Endothelial cell of umbilical vein (primary cell): ENCODE measurements at regions not wholly inside any gene's neighbourhood (a gene's known extent, or its start where the extent isn't known, plus 50 kb on each side); places are given as distances from the start of the nearest gene placed in this dataset.
"Not testable (repeated sequence)": the region's sequence is repeated elsewhere in the genome, so short reads cannot be mapped to it uniquely, and the experiment has no call there.

ENCODE experiments used
- BruUV-seq: library from RNA; stranded (reverse); fragments of 400-500 nt; replicated peaks from 2 replicates; lab custom pipeline; 2021; lab: Mats Ljungman, UMichigan
- CTCF ChIA-PET: fragments of 300-600, 350-600 bp; sonication (Branson Sonifier 250); formaldehyde crosslinking; loops from one replicate; lab custom pipeline; 2021; ENCODE audit warnings: antibody characterized with exemption, inconsistent platforms; lab: Charles Lee
- POLR2A ChIA-PET: fragments of 300-600, 350-600 bp; sonication (Branson Sonifier 250); formaldehyde crosslinking; loops from one replicate; lab custom pipeline; 2021; ENCODE audit warnings: antibody characterized with exemption, inconsistent platforms; lab: Charles Lee
- DNase-seq: peaks from one replicate; pipeline ENCODE4 v3.0.0-alpha.2; 2011; ENCODE audit warnings: low read depth, low spot score
- FAIRE-seq: peaks from 2 replicates; lab custom pipeline; 2011; peaks lifted over from hg19 to GRCh38; lab: Jason Lieb, UNC
- H2AFZ ChIP-seq: 2 replicates; pipeline ENCODE4 v1.6.0; 2012; ENCODE audit warnings: low read depth, low read length, control low read depth, inconsistent platforms
- H3K27ac ChIP-seq: 2 replicates; pipeline ENCODE4 v1.5.1; 2011; ENCODE audit warnings: low read depth, mild to moderate bottlenecking, control low read depth, low read length, moderate library complexity; ENCODE audit not compliant: insufficient read depth
- H3K27me3 ChIP-seq, 2 experiments: 2 replicates each; pipeline versions ENCODE4 v1.6.0 to v1.6.1; 2011; ENCODE audit warnings: low read length in 2 of 2, mixed read lengths in 1 of 2; ENCODE audit not compliant: control insufficient read depth in 2 of 2, insufficient read depth in 2 of 2
- H3K36me3 ChIP-seq, 2 experiments: 2 replicates in 1 of 2; 3 replicates in 1 of 2; pipeline ENCODE4 v1.5.1; 2011; ENCODE audit warnings: low read length in 2 of 2, mild to moderate bottlenecking in 1 of 2, moderate library complexity in 1 of 2; ENCODE audit not compliant: control insufficient read depth in 2 of 2, insufficient read depth in 2 of 2; ENCODE audit errors: extremely low read depth in 1 of 2
- H3K4me1 ChIP-seq: 3 replicates; pipeline ENCODE4 v1.5.1; 2011; ENCODE audit warnings: mild to moderate bottlenecking, low read length; ENCODE audit not compliant: control insufficient read depth, insufficient read depth; ENCODE audit errors: extremely low read depth
- H3K4me2 ChIP-seq: 2 replicates; pipeline ENCODE4 v1.6.1; 2011; ENCODE audit warnings: low read length, control low read depth, mixed read lengths; ENCODE audit not compliant: insufficient read depth
- H3K4me3 ChIP-seq, 3 experiments: fragments of 200-600 bp in 1 of 3; sonication (generic), shearing (Covaris generic) in 1 of 3; replicated peaks in 1 of 3; 2 replicates each; pipeline ENCODE4 v1.5.1; 2011 to 2016; ENCODE audit warnings: control low read depth in 3 of 3, low read length in 3 of 3, mild to moderate bottlenecking in 2 of 3, inconsistent platforms in 1 of 3, low read depth in 1 of 3, moderate library complexity in 1 of 3; ENCODE audit not compliant: insufficient read depth in 1 of 3
- H3K79me2 ChIP-seq: 2 replicates; pipeline ENCODE4 v1.6.0; 2012; ENCODE audit warnings: low read length, inconsistent platforms; ENCODE audit not compliant: control insufficient read depth, insufficient read depth
- H3K9ac ChIP-seq: replicated peaks from 2 replicates; pipeline ENCODE3; 2011; ENCODE audit warnings: low read length, control low read depth; ENCODE audit not compliant: insufficient read depth; ENCODE audit errors: extremely low read depth
- H3K9me1 ChIP-seq: replicated peaks from 3 replicates; pipeline ENCODE4 v1.6.0; 2011; ENCODE audit warnings: mild to moderate bottlenecking, low read length; ENCODE audit not compliant: control insufficient read depth, insufficient read depth; ENCODE audit errors: extremely low read depth
- H3K9me3 ChIP-seq: replicated peaks from 2 replicates; pipeline ENCODE4 v1.5.1; 2012; ENCODE audit warnings: low read length, inconsistent platforms; ENCODE audit not compliant: control insufficient read depth, insufficient read depth
- H4K20me1 ChIP-seq: replicated peaks from 2 replicates; pipeline ENCODE3; 2011; ENCODE audit warnings: mild to moderate bottlenecking, low read length; ENCODE audit not compliant: control insufficient read depth, insufficient read depth; ENCODE audit errors: extremely low read depth
- CTCF ChIP-seq, 2 donors: IDR thresholded peaks; 1 replicate in 1 of 2; 2 replicates in 1 of 2; pipeline ENCODE4 v1.5.1; 2011; ENCODE audit warnings: low read length in 2 of 2, mild to moderate bottlenecking in 2 of 2, moderate library complexity in 2 of 2, control low read depth in 1 of 2, inconsistent platforms in 1 of 2, low read depth in 1 of 2; ENCODE audit not compliant: insufficient read depth in 1 of 2; ENCODE audit errors: extremely low read depth in 1 of 2
- EZH2 ChIP-seq: IDR thresholded peaks from 2 replicates; pipeline ENCODE4 v1.6.1; 2012; ENCODE audit warnings: borderline replicate concordance, low read depth, mild to moderate bottlenecking, moderate library complexity, low read length, inconsistent platforms; ENCODE audit not compliant: severe bottlenecking
- FOS ChIP-seq: IDR thresholded peaks from 2 replicates; pipeline ENCODE4 v1.6.1; 2011; ENCODE audit warnings: mild to moderate bottlenecking, low read length, moderate library complexity, borderline replicate concordance; ENCODE audit not compliant: insufficient read depth
- GATA2 ChIP-seq: IDR thresholded peaks from 2 replicates; pipeline ENCODE4 v1.7.0; 2011; ENCODE audit warnings: low read depth, mild to moderate bottlenecking, moderate library complexity, mixed read lengths, low read length; ENCODE audit not compliant: insufficient read length, insufficient read depth
- JUN ChIP-seq: IDR thresholded peaks from 2 replicates; pipeline ENCODE4 v1.6.1; 2011; ENCODE audit warnings: borderline replicate concordance, low read depth; ENCODE audit not compliant: insufficient read length, insufficient read depth
- MYC ChIP-seq: IDR thresholded peaks from one replicate; pipeline ENCODE4 v1.6.1; 2011; ENCODE audit warnings: mild to moderate bottlenecking, low read depth, low read length
- POLR2A ChIP-seq: IDR thresholded peaks from 2 replicates; pipeline ENCODE4 v1.6.1; 2012; ENCODE audit warnings: low read depth, mild to moderate bottlenecking, control low read depth, low read length
- POLR2AphosphoS5 ChIP-seq: IDR thresholded peaks from 2 replicates; pipeline ENCODE4 v1.6.1; 2012; ENCODE audit warnings: low read depth, mild to moderate bottlenecking, control low read depth, low read length, moderate library complexity; ENCODE audit not compliant: insufficient read depth
- dilution Hi-C: fragments of 300-500 bp; cut with MboI; formaldehyde crosslinking; loops from one replicate; pipeline ENCODE4 v1.15.0; 2019; ENCODE audit warnings: low sequenced_read_pairs; ENCODE audit not compliant: extremely low pct_ligation_motif_present
- intact Hi-C: fragments of 100-400 bp; cut with micrococcal nuclease; formaldehyde crosslinking; loops from one replicate; pipeline ENCODE4 v1.10.0; 2022
- TF ChIP-seq, protein P1 (sequence below): IDR thresholded peaks from 2 replicates; pipeline ENCODE4 v1.6.1; 2011; ENCODE audit not compliant: insufficient read depth, insufficient read length

- intact Hi-C loops (no loop called here), dilution Hi-C loops (no loop called here)
- TF ChIP-seq POLR2A (no peak), EZH2 (no peak), GATA2 (no peak), MYC (no peak), POLR2AphosphoS5 (no peak), FOS (no peak)
- H4K20me1 ChIP-seq = no peaks in the 10 kb centered on the region
- H3K27me3 ChIP-seq = no peaks in the 10 kb centered on the region
- no peaks in the 10 kb centered on the region for H3K4me1 ChIP-seq
- FAIRE-seq (no peak), DNase-seq (no peak)
- H3K9me3 ChIP-seq = no peaks in the 10 kb centered on the region
- no peak overlapping the region for H2AFZ ChIP-seq
- no peaks in the 10 kb centered on the region for H3K79me2 ChIP-seq
- H3K4me2 ChIP-seq = no peak overlapping the region
- CTCF ChIA-PET = no interaction called here
- no peak overlapping the region for H3K27ac ChIP-seq
- no peaks in the 10 kb centered on the region for H3K9me1 ChIP-seq
- no peaks in the 10 kb centered on the region for H3K36me3 ChIP-seq
- H3K4me3 ChIP-seq = no peak overlapping the region
- POLR2A ChIA-PET = no interaction called here
- BruUV-seq = no TSS peak
- no peak overlapping the region for H3K9ac ChIP-seq
These were observed 522.5 kb downstream of the RMST start for GRCh38 chr12:97984974-97985580.

DNA sequence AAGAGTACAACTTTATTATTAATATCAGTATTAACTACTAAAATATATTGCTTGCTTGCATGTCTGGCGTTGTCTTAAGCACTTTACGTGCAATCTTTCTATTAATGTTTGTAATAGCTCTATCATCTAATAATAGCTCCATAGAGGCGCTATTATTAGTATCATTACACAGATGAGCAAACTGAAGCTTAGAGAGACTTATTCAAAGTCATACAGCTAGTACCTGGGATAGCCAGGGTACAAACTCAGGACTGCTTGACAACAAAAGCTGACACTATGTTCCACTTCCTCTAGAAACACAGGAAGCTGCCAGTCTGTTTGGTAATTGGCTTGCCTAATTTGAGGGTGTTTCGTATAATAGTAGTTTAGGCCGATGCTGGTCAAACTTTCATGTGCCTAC lies 523.2 kb downstream of the RMST start:
- no peak overlapping the region for H2AFZ ChIP-seq
- H3K9me1 ChIP-seq = no peaks in the 10 kb centered on the region
- no peaks in the 10 kb centered on the region for H3K9me3 ChIP-seq
- no peaks in the 10 kb centered on the region for H3K36me3 ChIP-seq
- H3K4me1 ChIP-seq = no peaks in the 10 kb centered on the region
- CTCF ChIA-PET = no interaction called here
- no peak overlapping the region for H3K4me2 ChIP-seq
- intact Hi-C loops = no loop called here
- no peaks in the 10 kb centered on the region for H4K20me1 ChIP-seq
- dilution Hi-C loops = no loop called here
- H3K9ac ChIP-seq = no peak overlapping the region
- H3K27me3 ChIP-seq = no peaks in the 10 kb centered on the region
- no peak for DNase-seq
- no peak overlapping the region for H3K27ac ChIP-seq
- no peak for FAIRE-seq
- no peaks in the 10 kb centered on the region for H3K79me2 ChIP-seq
- H3K4me3 ChIP-seq = no peak overlapping the region
- POLR2A ChIA-PET = no interaction called here
- TF ChIP-seq EZH2 (no peak), FOS (no peak), MYC (no peak), CTCF (IDR thresholded peaks at IDR 0.05; ENCODE audit: extremely low read depth in 1 of 2, insufficient read depth in 1 of 2, low read depth in 1 of 2, low read length in 2 of 2) (no peak), POLR2AphosphoS5 (no peak), POLR2A (no peak), JUN (no peak), GATA2 (no peak)
- TF ChIP-seq, protein P1, sequence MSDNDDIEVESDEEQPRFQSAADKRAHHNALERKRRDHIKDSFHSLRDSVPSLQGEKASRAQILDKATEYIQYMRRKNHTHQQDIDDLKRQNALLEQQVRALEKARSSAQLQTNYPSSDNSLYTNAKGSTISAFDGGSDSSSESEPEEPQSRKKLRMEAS = no peak
- BruUV-seq = no TSS peak

GRCh38 chr12:97988588-97988987 lies 526.0 kb downstream of the RMST start:
- H3K79me2 ChIP-seq, H3K27ac ChIP-seq, H3K9ac ChIP-seq, H3K36me3 ChIP-seq, H3K4me3 ChIP-seq, H3K4me2 ChIP-seq, POLR2A ChIA-PET, intact Hi-C loops, CTCF ChIA-PET, H3K9me1 ChIP-seq, FAIRE-seq, H3K4me1 ChIP-seq, BruUV-seq, dilution Hi-C loops, H2AFZ ChIP-seq, H3K9me3 ChIP-seq, H3K27me3 ChIP-seq, DNase-seq, H4K20me1 ChIP-seq: not testable (repeated sequence)
